HG03469 (cell line): ENCODE measurements at regions not wholly inside any gene's neighbourhood (a gene's known extent, or its start where the extent isn't known, plus 50 kb on each side); places are given as distances from the start of the nearest gene placed in this dataset.

Experiments
- ATAC-seq: cut with Tn5 transposase; IDR thresholded peaks from one replicate; pipeline ENCODE4 v1.9.1; 2021; ENCODE audit warnings: mild to moderate bottlenecking, moderate library complexity, moderate number of reproducible peaks; ENCODE audit not compliant: unreplicated experiment

DNA sequence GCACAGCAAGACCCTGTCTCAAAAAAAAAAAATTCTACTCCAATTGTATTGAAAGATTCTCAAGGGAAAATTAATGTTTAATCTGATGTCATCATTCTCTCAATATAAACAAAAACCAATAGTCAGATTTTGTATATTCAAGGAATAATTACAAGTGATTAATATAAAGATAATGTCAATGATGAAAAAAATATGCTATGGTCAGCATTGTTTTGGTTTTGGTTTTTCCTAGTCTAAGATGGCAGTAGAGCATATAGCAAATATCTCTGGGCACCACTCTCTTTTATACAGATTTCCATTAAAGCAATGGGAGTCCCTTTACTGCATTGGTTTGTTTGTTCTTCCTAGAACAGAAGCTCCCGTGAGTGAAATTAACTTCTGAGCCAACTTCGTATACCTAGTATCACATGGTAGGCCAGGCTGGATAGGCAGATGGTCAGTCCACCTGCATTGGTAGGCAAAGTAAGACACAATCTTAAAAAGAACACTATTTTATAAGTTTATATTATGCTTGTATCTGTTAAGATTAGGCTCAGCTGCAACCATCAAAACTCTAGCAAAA lies 523.8 kb upstream of the JARID2 start:
- no peak for ATAC-seq

- ATAC-seq, result no peak
Measured at GRCh38 chr6:14722704-14723103, 523.2 kb upstream of the JARID2 start.

GRCh38 chr6:14723535-14724086 lies 522.3 kb upstream of the JARID2 start:
- no peak for ATAC-seq

- no peak for ATAC-seq
Measured at GRCh38 chr6:14724549-14724948, 521.3 kb upstream of the JARID2 start.

- no peak for ATAC-seq
Measured at GRCh38 chr6:14726816-14727493, 518.9 kb upstream of the JARID2 start.

DNA sequence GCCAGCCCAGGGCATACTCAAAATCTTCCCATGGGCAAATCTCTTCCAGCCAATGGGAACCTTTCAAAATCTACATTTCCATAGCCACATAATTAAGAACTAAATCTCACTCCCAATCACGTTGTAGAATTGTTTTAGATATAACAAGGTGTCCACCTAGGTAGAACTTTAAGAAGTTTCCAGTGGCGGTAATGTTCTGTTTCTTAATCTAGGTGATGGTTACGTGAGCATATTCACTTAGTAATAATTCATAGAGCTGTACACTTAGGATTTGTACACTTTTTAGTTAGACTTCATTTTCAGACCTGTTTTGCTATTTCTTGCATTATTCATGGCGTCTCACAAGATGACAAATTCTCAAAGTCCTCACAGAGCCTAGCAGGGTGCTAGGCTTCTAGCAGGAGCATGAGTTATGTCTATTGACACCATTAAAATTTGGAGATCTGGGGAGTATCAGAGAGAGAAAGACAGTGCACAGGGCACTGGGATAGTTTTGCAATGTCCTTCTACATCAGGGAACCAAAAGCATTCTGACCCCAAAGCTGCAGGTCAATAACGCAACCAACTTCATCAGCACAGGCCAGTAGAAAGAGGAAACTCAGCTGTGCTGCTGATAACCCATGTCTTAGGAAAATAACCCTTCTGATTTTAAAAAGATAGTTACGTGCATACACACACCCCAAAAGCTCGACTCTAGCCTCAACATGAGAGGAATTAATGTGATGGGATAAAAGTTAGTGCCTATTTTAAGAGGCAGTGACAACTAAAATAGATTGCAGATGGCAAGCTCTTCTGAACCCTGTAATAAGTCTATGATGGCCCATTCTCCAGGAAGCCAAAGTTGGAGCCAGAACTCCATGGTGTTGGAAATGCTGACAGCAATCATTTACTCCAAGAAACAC lies 518.1 kb upstream of the JARID2 start:
- no peak for ATAC-seq

DNA sequence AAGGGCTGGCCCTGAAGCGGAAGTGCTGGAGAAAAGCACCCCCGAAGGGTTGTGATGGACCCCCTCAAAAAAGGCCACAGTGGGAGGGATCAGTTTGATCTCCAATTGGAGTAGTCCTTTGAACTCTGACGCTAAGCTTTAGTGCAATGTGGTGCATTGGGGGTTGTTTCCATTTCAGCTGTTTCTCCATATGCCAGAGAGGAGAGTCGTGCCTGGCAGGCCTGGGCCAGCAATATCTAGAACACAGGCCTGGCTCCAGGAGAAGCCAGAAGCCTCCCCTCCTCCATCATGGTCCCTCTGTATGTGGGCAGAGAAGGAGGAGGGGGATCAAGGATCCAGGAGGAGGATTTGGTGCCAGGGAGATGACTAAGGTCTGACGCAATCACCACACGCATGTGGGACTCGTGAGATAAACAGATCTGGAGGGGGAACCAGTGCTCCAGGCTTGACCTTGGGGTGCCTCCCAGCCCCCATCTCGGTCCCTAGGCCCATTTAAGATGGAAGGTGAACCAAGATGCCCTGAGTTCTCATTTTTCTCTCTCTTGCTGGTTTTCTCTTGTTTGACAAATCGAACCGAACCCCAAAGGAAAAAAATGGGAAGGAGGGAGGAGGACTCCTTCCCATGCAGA lies 517.4 kb upstream of the JARID2 start:
- ATAC-seq, result no peak

- ATAC-seq, result no peak
Measured at GRCh38 chr6:14729129-14729871, 516.6 kb upstream of the JARID2 start.

DNA sequence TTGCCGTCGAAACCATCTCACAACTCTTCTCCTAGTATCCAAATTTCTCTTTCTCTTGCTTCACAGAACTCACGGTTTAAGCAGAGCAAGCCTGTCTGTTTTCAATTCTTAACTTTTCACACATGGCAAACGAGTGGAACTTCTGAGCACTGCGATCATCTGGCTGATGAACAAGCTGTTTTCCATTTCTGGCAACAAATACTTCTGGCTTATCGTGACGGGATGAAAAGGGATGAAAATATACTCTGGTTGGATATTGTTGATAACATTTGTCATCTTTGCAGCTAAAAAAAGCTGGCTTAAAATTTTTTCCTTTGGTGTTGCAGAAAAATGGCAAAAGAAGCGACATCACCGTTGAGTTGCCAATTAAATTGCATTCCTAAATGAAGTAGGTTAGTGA lies 515.2 kb upstream of the JARID2 start:
- ATAC-seq, result no peak

- ATAC-seq, result no peak
Measured at GRCh38 chr6:14731611-14732010, 514.3 kb upstream of the JARID2 start.

DNA sequence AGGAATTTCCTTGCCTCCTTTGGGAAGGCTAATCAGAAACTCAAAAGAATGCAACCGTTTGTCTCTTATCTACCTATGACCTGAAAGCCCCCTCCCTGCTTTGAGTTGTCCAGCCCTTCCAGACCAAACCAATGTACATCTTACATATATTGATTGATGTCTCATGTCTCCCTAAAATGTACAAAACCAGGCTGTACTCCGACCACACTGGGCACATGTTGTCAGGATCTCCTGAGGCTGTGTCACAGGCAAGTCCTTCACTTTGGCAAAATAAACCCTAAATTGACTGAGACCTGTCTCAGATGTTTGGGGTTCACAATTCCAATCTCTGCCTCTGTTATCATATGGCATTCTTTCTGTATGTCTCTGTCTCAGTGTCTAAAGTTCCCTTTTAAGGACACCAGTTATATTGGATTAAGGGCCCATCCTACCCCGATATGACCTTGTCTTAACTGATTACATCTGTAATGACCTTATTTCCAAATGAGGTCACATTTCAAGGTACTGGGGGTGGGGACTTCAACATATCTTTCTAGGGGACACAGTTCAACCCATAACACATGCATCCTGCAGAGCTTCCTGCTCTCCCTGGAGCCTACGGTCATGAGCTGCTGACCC lies 513.5 kb upstream of the JARID2 start:
- no peak for ATAC-seq

GRCh38 chr6:14732844-14733757 lies 512.8 kb upstream of the JARID2 start:
- ATAC-seq, result no peak

GRCh38 chr6:14734052-14734415 lies 511.8 kb upstream of the JARID2 start:
- ATAC-seq, result no peak

- ATAC-seq, result peak; percentile 75
Measured at GRCh38 chr6:14734416-14735340, 511.2 kb upstream of the JARID2 start.

GRCh38 chr6:14735956-14736486 lies 509.8 kb upstream of the JARID2 start:
- ATAC-seq, result no peak

DNA sequence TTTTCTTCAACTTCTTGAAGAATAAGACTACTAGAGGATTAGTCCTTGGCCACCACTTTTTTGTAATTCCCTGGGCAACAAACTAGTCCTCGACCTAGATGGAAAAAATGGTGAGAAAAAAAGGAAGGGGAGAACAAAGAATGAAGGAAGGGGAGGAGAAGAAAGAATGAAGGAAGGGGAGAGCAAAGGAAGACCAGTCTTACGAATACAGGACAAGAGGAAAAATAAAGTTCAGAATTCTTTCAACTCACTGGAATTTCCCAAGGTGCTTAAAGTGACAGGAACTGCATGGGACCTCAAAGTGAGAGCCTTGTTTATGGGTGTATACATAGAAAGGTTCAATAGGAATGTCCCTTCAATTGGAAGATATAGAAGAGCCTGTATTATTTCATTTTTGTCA lies 509.3 kb upstream of the JARID2 start:
- ATAC-seq, result no peak

GRCh38 chr6:14738497-14738896 lies 507.4 kb upstream of the JARID2 start:
- ATAC-seq, result no peak

- ATAC-seq, result no peak
Measured at GRCh38 chr6:14738933-14739332, 506.9 kb upstream of the JARID2 start.
